GM12874 (cell line): ENCODE measurements at regions not wholly inside any gene's neighbourhood (a gene's known extent, or its start where the extent isn't known, plus 50 kb on each side); places are given as distances from the start of the nearest gene placed in this dataset.

ENCODE experiments used
- TF ChIP-seq, protein P1 (sequence below): IDR thresholded peaks from 2 replicates; pipeline ENCODE4 v1.5.1; 2011; ENCODE audit warnings: low read depth, mild to moderate bottlenecking, control low read depth, low read length, moderate library complexity; ENCODE audit not compliant: insufficient read depth

DNA sequence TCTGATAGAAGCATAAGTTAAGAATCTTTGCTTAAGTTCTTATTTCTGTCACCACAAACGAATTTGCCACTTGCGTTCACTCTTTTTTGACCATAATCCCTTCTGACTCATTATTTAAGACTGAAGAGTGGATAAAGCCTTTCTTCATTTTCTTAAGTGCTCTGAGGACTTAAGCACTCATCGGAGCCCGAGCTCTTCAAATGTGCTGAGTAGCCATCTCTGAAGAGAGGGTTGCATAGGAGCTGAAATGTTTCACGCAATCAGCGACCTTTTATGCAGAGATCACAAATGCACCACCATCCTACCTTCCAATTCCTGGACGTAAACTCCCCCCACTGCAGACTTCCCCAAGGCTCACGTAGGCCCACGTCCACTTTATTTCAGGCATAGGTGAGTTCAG is 699.2 kb downstream of the IRX1 start:
- TF ChIP-seq, protein P1, sequence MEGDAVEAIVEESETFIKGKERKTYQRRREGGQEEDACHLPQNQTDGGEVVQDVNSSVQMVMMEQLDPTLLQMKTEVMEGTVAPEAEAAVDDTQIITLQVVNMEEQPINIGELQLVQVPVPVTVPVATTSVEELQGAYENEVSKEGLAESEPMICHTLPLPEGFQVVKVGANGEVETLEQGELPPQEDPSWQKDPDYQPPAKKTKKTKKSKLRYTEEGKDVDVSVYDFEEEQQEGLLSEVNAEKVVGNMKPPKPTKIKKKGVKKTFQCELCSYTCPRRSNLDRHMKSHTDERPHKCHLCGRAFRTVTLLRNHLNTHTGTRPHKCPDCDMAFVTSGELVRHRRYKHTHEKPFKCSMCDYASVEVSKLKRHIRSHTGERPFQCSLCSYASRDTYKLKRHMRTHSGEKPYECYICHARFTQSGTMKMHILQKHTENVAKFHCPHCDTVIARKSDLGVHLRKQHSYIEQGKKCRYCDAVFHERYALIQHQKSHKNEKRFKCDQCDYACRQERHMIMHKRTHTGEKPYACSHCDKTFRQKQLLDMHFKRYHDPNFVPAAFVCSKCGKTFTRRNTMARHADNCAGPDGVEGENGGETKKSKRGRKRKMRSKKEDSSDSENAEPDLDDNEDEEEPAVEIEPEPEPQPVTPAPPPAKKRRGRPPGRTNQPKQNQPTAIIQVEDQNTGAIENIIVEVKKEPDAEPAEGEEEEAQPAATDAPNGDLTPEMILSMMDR, result no peak

DNA sequence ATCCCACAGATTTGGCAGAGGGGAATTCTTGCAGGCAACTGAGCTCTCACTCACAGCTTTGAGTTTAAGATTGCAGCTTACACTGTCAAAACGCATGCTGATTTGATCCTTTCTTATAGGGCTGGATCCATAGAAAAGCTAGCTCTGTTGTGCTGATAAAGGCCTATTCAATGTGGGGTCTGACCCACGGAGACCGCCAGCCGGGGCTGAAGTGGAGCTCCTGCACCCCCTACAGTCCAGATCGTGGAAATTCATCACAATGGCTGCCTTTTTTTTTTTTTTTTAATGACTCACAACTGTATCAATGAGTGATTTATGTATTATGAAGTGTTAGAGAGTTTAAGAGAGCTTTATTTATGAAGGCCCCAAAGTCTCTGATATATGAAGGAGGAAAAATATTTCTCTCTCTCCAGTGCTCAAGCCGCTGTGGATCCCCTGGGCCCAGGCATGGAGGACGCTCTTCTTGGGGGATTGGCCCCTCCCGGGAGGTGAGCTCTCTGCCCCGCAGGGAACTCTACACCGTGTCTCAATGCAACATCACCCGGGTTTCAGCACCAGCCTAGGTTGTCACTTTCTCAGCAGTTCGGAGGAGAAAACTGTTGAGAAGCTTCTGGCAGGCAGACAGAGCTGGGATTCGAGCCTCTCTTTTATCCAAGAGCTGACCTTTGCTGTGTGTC is 700.2 kb downstream of the IRX1 start:
- TF ChIP-seq, protein P1, result no peak

DNA sequence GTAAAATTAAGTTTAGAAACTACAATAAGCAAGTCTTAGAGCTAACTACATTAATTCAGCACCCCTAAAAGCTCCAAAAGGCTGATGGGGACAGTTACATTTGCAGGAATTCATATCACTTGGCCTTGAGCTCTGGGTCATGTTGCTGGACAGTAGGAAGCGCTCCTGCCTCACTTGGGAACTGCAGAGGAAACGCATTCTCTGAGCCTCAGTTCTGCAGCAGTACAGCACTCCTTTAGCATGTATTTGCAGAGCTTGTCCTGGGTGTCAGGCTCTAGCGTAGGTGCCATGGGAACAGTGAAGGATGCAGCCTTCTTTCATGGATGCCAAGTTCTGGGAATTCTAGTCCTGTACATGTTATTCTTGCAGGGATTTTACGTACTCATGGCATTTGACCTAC is 710.4 kb downstream of the IRX1 start:
- TF ChIP-seq, protein P1, result no peak

DNA sequence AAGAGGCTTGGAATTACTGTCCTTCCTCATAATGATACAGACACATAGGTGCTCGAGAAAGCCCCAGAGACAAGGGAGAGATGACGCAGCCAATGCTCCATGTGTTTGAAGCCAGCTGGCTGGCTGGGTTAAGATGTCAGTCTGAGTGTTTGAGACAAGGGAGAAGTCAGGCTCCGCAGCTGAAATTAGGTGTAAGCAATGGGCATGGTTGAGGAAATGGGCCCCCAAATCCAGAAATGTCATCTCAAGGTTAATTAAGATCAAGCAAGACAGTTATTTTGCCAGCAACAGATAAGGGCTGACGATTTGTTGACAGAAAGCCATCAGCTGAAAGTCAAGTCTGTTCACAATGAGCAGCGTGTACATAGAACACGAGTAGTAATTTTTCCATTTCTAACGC is 713.4 kb downstream of the IRX1 start:
- TF ChIP-seq, protein P1, result no peak

DNA sequence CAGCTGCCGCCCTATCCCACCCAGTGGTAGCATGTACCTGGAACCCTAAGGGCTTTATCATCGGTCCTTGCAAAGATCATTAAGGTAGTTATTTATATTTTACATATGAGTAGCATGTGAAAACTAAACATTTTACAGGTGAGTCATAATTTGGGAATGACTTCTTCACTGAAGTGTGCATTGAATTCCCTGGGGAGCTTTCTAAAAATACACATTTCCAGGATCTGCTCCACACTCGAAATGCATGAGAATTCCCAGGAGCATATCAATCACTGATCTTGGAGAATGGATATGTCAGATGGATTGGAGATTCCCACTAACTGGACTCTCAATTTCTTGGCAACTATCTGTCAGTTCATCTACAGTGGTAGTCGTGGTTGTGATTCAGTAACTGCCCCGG is 717.5 kb downstream of the IRX1 start:
- TF ChIP-seq, protein P1, result no peak

DNA sequence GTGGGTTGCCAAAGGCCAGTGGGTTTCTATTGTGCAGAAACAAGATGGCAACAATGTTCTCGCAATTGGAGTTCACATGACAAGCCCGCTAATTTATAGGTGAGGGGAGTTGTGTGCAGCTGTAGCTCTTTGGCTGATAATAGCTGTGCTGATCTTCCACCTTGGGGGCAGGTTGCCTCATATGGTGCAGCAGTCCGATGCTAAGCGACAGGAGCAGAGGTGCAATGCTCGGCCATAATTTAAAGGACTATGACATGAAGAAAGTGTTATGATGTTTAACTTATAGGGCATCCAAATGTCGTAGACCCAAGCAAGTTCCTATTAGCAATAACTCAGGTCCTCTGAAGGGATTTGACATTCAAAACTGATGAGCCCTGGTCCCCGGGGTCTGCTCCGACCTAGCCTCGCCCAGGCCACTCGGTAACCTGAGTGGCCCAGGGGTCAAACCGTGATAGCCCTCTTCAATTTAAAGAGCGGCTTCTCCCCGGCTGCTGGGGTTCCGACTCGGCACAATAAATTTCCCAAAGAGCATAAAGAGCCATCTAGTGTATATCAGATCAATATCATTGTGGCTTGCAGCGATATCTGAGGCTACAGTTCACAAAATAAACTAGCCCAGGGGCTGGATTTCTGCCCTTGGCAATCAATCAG is 724.0 kb downstream of the IRX1 start:
- TF ChIP-seq, protein P1, result no peak

DNA sequence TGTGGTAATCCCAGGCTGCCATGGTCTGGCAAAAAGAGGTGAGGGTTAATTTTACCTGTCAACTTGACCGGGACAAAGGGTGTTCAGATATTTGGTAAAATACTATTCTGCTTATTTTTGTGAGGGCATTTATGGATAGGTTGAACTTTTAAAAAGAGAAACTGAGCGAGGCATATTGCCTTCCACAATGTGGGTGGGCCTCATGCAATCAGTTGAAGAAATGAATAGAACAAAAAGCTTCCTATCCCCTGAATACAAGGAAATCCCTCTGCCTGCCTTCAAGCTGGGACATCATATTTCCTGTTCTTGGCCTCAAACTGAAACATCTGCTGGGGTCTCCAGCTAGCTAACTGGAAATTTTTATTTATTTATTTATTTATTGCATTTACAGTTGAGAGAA is 734.7 kb downstream of the IRX1 start:
- TF ChIP-seq, protein P1, result no peak
